PC-9 (cell line): ENCODE measurements at regions not wholly inside any gene's neighbourhood (a gene's known extent, or its start where the extent isn't known, plus 50 kb on each side); places are given as distances from the start of the nearest gene placed in this dataset.
"Not testable (repeated sequence)": the region's sequence is repeated elsewhere in the genome, so short reads cannot be mapped to it uniquely, and the experiment has no call there.

Experiments used
- BruUV-seq: library from RNA; stranded (reverse); fragments of 400-500 nt; replicated peaks from 2 replicates; lab custom pipeline; 2021; lab: Mats Ljungman, UMichigan
- CTCF ChIA-PET: fragments of 300-600 bp; sonication (Branson Sonifier 250); formaldehyde crosslinking; loops from one replicate; lab custom pipeline; 2022; ENCODE audit warnings: antibody characterized with exemption; lab: Charles Lee
- POLR2A ChIA-PET: fragments of 300-600 bp; sonication (Branson Sonifier 250); formaldehyde crosslinking; loops from one replicate; lab custom pipeline; 2022; ENCODE audit warnings: antibody characterized with exemption; ENCODE audit not compliant: unreplicated experiment; lab: Charles Lee
- DNase-seq, 2 experiments: peaks; one replicate each; pipeline versions ENCODE4 v3.0.0 to v3.0.0-alpha.2; 2015 to 2022; ENCODE audit warnings: mixed read lengths in 1 of 2
- H2AFZ ChIP-seq: fragments of 200-600 bp; sonication (generic); 2 replicates; pipeline ENCODE4 v1.8.1; 2017; ENCODE audit warnings: antibody characterized with exemption
- H3F3A ChIP-seq: fragments of 200-600 bp; sonication (generic); 2 replicates; pipeline ENCODE4 v1.8.1; 2017; ENCODE audit warnings: antibody characterized with exemption, mild to moderate bottlenecking, low read depth; ENCODE audit not compliant: insufficient read depth
- H3K27ac ChIP-seq: fragments of 200-600 bp; sonication (generic); 2 replicates; pipeline ENCODE4 v1.6.1; 2016; ENCODE audit warnings: mixed run types
- H3K27me3 ChIP-seq: fragments of 200-600 bp; sonication (generic); 2 replicates; pipeline ENCODE4 v1.6.1; 2016; ENCODE audit warnings: low read depth, mixed run types; ENCODE audit not compliant: insufficient read depth
- H3K36me3 ChIP-seq: fragments of 200-600 bp; sonication (generic); 2 replicates; pipeline ENCODE4 v1.6.1; 2016; ENCODE audit warnings: low read depth, mixed run types
- H3K4me1 ChIP-seq: fragments of 200-600 bp; sonication (generic); replicated peaks from 2 replicates; pipeline ENCODE4 v1.6.1; 2016; ENCODE audit warnings: mixed run types; ENCODE audit not compliant: insufficient read depth
- H3K4me2 ChIP-seq: fragments of 200-600 bp; sonication (generic); 2 replicates; pipeline ENCODE4 v1.6.1; 2017; ENCODE audit warnings: mixed run types
- H3K4me3 ChIP-seq: fragments of 200-600 bp; sonication (generic); 2 replicates; pipeline ENCODE4 v1.6.1; 2016; ENCODE audit warnings: mixed run types
- H3K79me2 ChIP-seq: fragments of 200-600 bp; sonication (generic); 2 replicates; pipeline ENCODE4 v1.6.1; 2017; ENCODE audit warnings: low read depth, mixed run types
- H3K9me2 ChIP-seq: fragments of 200-600 bp; sonication (generic); 2 replicates; pipeline ENCODE4 v1.8.1; 2017; ENCODE audit warnings: mild to moderate bottlenecking; ENCODE audit not compliant: insufficient read depth
- H3K9me3 ChIP-seq: fragments of 200-600 bp; sonication (generic); 2 replicates; pipeline ENCODE4 v1.8.1; 2016; ENCODE audit warnings: low read depth; ENCODE audit not compliant: insufficient read depth
- H4K20me1 ChIP-seq: fragments of 200-600 bp; sonication (generic); 2 replicates; pipeline ENCODE4 v1.8.1; 2017; ENCODE audit not compliant: insufficient read depth
- EZH2 ChIP-seq: fragments of 200-600 bp; sonication (generic); IDR thresholded peaks from 2 replicates; pipeline ENCODE4 v1.8.0; 2017; ENCODE audit warnings: antibody characterized with exemption, low read depth
- intact Hi-C: fragments of 100-400 bp; cut with micrococcal nuclease; formaldehyde crosslinking; loops from one replicate; pipeline ENCODE4 v1.10.0; 2022; ENCODE audit not compliant: unreplicated experiment
- TF ChIP-seq, protein P1 (sequence below): fragments of 200-600 bp; sonication (generic); conservative IDR thresholded peaks from 2 replicates; pipeline ENCODE4 v1.6.1; 2017; ENCODE audit warnings: mixed run types, antibody characterized with exemption, mild to moderate bottlenecking, moderate library complexity

DNA sequence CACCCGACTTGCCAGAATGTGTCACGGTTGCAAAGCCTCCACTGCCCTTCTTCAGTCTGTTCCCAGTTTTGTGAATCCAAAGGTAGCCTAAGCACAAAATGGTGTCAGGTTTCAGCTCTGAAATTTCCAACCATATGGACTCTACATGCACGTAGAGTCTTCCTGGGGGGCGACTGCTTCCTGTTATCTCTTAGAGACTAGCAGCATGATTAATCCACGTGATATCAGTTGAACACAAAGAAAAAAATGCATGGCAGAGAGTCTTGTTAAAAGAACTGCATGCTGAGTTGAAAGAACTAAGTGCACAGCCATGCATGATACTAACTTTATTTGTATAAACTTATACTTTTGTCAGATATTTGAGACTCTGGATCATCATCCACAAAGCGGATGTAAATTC is 404.4 kb downstream of the SOCS6 start:
- H3K4me2 ChIP-seq, result no peak overlapping the region
- H3K27me3 ChIP-seq, result no peaks in the 10 kb centered on the region
- TF ChIP-seq EZH2, result no peak
- TF ChIP-seq, protein P1, sequence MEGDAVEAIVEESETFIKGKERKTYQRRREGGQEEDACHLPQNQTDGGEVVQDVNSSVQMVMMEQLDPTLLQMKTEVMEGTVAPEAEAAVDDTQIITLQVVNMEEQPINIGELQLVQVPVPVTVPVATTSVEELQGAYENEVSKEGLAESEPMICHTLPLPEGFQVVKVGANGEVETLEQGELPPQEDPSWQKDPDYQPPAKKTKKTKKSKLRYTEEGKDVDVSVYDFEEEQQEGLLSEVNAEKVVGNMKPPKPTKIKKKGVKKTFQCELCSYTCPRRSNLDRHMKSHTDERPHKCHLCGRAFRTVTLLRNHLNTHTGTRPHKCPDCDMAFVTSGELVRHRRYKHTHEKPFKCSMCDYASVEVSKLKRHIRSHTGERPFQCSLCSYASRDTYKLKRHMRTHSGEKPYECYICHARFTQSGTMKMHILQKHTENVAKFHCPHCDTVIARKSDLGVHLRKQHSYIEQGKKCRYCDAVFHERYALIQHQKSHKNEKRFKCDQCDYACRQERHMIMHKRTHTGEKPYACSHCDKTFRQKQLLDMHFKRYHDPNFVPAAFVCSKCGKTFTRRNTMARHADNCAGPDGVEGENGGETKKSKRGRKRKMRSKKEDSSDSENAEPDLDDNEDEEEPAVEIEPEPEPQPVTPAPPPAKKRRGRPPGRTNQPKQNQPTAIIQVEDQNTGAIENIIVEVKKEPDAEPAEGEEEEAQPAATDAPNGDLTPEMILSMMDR, result no peak
- H3K9me2 ChIP-seq, result no peaks in the 10 kb centered on the region
- ChIA-PET POLR2A (no interaction called here), CTCF (no interaction called here)
- H3K4me1 ChIP-seq, result no peaks in the 10 kb centered on the region
- H4K20me1 ChIP-seq, result no peaks in the 10 kb centered on the region
- H3K36me3 ChIP-seq, result no peaks in the 10 kb centered on the region
- H3F3A ChIP-seq, result no peaks in the 10 kb centered on the region
- BruUV-seq, result no TSS peak
- H2AFZ ChIP-seq, result no peak overlapping the region
- no peak overlapping the region for H3K27ac ChIP-seq
- no peak overlapping the region for H3K4me3 ChIP-seq
- intact Hi-C loops, result no loop called here
- no peaks in the 10 kb centered on the region for H3K79me2 ChIP-seq
- DNase-seq, result no peak
- H3K9me3 ChIP-seq, result no peaks in the 10 kb centered on the region

DNA sequence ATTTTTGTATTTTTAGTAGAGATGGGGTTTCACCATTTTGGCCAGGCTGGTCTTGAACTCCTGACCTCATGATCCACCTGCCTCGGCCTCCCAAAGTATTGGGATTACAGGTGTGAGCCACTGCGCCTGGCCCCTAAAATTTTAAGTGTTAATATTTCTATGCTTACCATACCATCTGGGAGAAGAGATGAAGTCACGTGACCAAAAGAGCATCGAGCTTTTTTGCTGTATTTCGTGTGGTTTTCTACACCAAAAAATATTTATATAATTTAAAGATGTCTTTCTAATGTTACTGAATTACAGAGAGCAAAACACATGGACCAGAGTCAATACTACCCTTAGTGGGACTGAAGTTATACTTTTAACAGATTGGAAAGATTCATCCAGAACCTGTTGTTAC is 400.9 kb downstream of the SOCS6 start:
- H2AFZ ChIP-seq, H3K79me2 ChIP-seq, H3K4me2 ChIP-seq, H4K20me1 ChIP-seq, H3K36me3 ChIP-seq, H3K4me3 ChIP-seq, DNase-seq, H3K27ac ChIP-seq, intact Hi-C loops, H3F3A ChIP-seq, BruUV-seq, H3K4me1 ChIP-seq, POLR2A ChIA-PET, H3K9me2 ChIP-seq, H3K9me3 ChIP-seq, CTCF ChIA-PET, H3K27me3 ChIP-seq: not testable (repeated sequence)

DNA sequence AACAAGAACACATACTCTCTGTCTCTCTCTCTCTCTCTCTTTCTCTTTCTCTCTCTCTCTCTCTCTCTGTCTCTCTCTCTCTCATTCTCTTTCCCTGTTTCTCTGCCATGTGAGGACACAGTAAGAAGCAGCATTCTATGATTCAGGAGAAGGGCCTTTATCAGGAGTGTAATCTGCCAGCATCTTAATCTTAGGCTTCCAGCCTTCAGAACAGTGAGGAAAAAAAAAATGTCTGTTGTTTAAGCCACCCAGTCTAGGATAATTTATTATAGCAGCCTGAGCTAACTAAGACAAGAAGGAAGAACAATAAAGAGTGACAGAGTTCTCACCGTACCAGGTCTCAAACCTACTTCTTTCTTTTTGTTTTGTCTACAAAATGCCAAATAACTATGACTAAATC is 399.4 kb downstream of the SOCS6 start:
- TF ChIP-seq, protein P1, result no peak
- no peak for TF ChIP-seq EZH2
- POLR2A ChIA-PET, result no interaction called here

DNA sequence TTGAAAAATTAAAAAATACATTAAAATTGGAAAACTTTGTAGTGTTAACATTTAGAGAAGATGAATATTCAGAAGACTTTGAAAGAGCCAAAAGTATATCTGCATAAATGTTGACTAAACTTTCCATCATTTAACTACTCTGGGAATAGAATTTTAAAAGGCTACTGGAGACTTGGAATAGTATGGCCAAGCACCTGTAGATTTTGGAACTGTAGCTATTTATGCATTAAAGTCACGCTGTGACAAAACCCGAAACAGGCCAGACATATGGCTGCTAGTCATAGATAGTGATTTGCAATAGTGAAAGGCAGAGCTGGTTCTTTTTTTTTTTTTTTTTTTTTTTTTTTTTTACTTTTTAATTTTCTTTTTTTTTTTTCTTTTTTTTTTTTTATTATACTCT is 396.0 kb downstream of the SOCS6 start:
- DNase-seq, result no peak
- Histone ChIP-seq H3K27ac (no peak overlapping the region), H3K27me3 (no peaks in the 10 kb centered on the region), H4K20me1 (no peaks in the 10 kb centered on the region), H3K4me1 (no peaks in the 10 kb centered on the region), H3F3A (no peaks in the 10 kb centered on the region), H3K4me2 (no peak overlapping the region), H2AFZ (no peak overlapping the region), H3K36me3 (no peaks in the 10 kb centered on the region), H3K9me3 (no peaks in the 10 kb centered on the region), H3K4me3 (no peak overlapping the region), H3K79me2 (no peaks in the 10 kb centered on the region), H3K9me2 (no peaks in the 10 kb centered on the region; the same call in 1 of the 2 replicates)
- intact Hi-C loops, result no loop called here
- ChIA-PET POLR2A (no interaction called here), CTCF (no interaction called here)
- BruUV-seq, result no TSS peak
- no peak for TF ChIP-seq EZH2
- TF ChIP-seq, protein P1, result no peak

More for the DNA sequence above, 399.4 kb downstream of the SOCS6 start:
- no peak overlapping the region for H2AFZ ChIP-seq
- no peaks in the 10 kb centered on the region for H3K36me3 ChIP-seq
- DNase-seq, result no peak
- no TSS peak for BruUV-seq
- H3K4me1 ChIP-seq, result no peaks in the 10 kb centered on the region
- H3K4me3 ChIP-seq, result no peak overlapping the region
- CTCF ChIA-PET, result no interaction called here
- no peaks in the 10 kb centered on the region for H3K79me2 ChIP-seq
- no peak overlapping the region for H3K4me2 ChIP-seq
- intact Hi-C loops, result no loop called here
- no peak overlapping the region for H3K27ac ChIP-seq
- no peaks in the 10 kb centered on the region for H3K9me3 ChIP-seq
- no peaks in the 10 kb centered on the region for H4K20me1 ChIP-seq
- H3K9me2 ChIP-seq, result no peaks in the 10 kb centered on the region; the same call in 1 of the 2 replicates
- H3K27me3 ChIP-seq, result no peaks in the 10 kb centered on the region
- H3F3A ChIP-seq, result no peaks in the 10 kb centered on the region
